ENCODE measurements at regions not wholly inside any gene's neighbourhood (a gene's known extent, or its start where the extent isn't known, plus 50 kb on each side); places are given as distances from the start of the nearest gene placed in this dataset.

- 88 to 91% methylated on average over 7 of the region's 7 CpGs for WGBS, 2 donors
- Histone ChIP-seq H3K4me1 (peaks cover 0 to 37% (median 14%) of the 10 kb centered on the region in 4 donors), H3K9me3 (no peaks in the 10 kb centered on the region), H3K27ac (no peak overlapping the region), H3K4me3 (no peak overlapping the region), H3K27me3 (no peaks in the 10 kb centered on the region), H3K36me3 (no peaks in the 10 kb centered on the region)
- DNase-seq (ENCODE audit: low spot score in 2 of 2) = no peak
- TF ChIP-seq EP300 (IDR thresholded peaks at IDR 0.05) (no peak), POLR2A (IDR thresholded peaks at IDR 0.05) (no peak), CTCF (IDR thresholded peaks at IDR 0.05) (no peak)
Measured at GRCh38 chr7:47649919-47650318, 68.0 kb upstream of the TNS3 start.

GRCh38 chr7:47648275-47648925 lies 66.5 kb upstream of the TNS3 start:
- no peak overlapping the region for H3K4me3 ChIP-seq
- H3K4me1 ChIP-seq = peaks cover 0 to 22% (median 8%) of the 10 kb centered on the region in 4 donors
- no peaks in the 10 kb centered on the region for H3K27me3 ChIP-seq
- no peaks in the 10 kb centered on the region for H3K36me3 ChIP-seq
- no peaks in the 10 kb centered on the region for H3K9me3 ChIP-seq
- TF ChIP-seq CTCF (IDR thresholded peaks at IDR 0.05) (no peak), EP300 (IDR thresholded peaks at IDR 0.05) (no peak), POLR2A (IDR thresholded peaks at IDR 0.05) (no peak)
- 53 to 61% methylated on average over 7 of the region's 7 CpGs for WGBS, 2 donors
- peak overlapping the region in 2 of 4 donors; percentile 4 to 22 for H3K27ac ChIP-seq
- DNase-seq (ENCODE audit: low spot score in 2 of 2) = no peak

- no peak for TF ChIP-seq POLR2A (IDR thresholded peaks at IDR 0.05)
- TF ChIP-seq CTCF (IDR thresholded peaks at IDR 0.05) = no peak
- no peak for TF ChIP-seq EP300 (IDR thresholded peaks at IDR 0.05)
- Histone ChIP-seq H3K27me3 (no peaks in the 10 kb centered on the region), H3K9me3 (no peaks in the 10 kb centered on the region), H3K36me3 (no peaks in the 10 kb centered on the region), H3K4me1 (peaks cover 0 to 20% (median 8%) of the 10 kb centered on the region in 4 donors), H3K27ac (peak overlapping the region in 1 of 4 donors; percentile 22), H3K4me3 (no peak overlapping the region)
- WGBS, 2 donors = 98 to 99% methylated on average over 2 of the region's 2 CpGs
- no peak for DNase-seq (ENCODE audit: low spot score in 2 of 2)
Measured at GRCh38 chr7:47647918-47648250, 66.0 kb upstream of the TNS3 start.

- H3K27me3 ChIP-seq = no peaks in the 10 kb centered on the region
Measured at GRCh38 chr7:47647181-47647917, 65.4 kb upstream of the TNS3 start.

More at GRCh38 chr7:47647181-47647917, 65.4 kb upstream of the TNS3 start:
- no peak for TF ChIP-seq POLR2A (IDR thresholded peaks at IDR 0.05)
- no peak for TF ChIP-seq CTCF (IDR thresholded peaks at IDR 0.05)
- TF ChIP-seq EP300 (IDR thresholded peaks at IDR 0.05) = no peak
- Histone ChIP-seq H3K4me3 (no peak overlapping the region), H3K9me3 (no peaks in the 10 kb centered on the region), H3K4me1 (peaks cover 0 to 20% (median 8%) of the 10 kb centered on the region in 4 donors), H3K36me3 (no peaks in the 10 kb centered on the region), H3K27ac (peak overlapping the region in 2 of 4 donors; percentile 16 to 17)
- 47 to 54% methylated on average over 9 of the region's 9 CpGs for WGBS, 2 donors
- DNase-seq (ENCODE audit: low spot score in 2 of 2) = no peak
